ENCODE measurements at regions not wholly inside any gene's neighbourhood (a gene's known extent, or its start where the extent isn't known, plus 50 kb on each side); places are given as distances from the start of the nearest gene placed in this dataset.

DNA sequence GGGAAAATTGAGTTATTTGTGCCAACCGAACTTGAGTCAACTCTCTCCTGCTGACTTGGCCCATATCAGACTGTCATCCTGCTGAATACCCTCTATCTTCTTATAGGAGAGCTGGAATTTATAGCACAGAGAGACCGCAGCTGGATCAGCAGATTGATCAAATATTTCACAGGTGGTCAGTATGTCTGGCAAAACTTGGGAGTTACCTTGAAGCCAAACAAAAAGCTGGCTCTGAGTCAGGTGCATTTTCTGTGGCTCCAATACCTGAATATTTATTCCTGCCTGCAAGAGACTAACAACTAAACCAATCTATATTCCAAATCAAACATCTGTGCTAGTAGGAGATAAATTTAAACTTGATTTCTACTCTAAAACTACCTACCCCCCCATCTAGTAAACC, 752.1 kb upstream of the ALCAM start:
- TF ChIP-seq, protein P1, sequence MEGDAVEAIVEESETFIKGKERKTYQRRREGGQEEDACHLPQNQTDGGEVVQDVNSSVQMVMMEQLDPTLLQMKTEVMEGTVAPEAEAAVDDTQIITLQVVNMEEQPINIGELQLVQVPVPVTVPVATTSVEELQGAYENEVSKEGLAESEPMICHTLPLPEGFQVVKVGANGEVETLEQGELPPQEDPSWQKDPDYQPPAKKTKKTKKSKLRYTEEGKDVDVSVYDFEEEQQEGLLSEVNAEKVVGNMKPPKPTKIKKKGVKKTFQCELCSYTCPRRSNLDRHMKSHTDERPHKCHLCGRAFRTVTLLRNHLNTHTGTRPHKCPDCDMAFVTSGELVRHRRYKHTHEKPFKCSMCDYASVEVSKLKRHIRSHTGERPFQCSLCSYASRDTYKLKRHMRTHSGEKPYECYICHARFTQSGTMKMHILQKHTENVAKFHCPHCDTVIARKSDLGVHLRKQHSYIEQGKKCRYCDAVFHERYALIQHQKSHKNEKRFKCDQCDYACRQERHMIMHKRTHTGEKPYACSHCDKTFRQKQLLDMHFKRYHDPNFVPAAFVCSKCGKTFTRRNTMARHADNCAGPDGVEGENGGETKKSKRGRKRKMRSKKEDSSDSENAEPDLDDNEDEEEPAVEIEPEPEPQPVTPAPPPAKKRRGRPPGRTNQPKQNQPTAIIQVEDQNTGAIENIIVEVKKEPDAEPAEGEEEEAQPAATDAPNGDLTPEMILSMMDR (IDR thresholded peaks at IDR 0.05; ENCODE audit: insufficient read depth, low read length), result no peak
- no peak for TF ChIP-seq POLR2AphosphoS5 (IDR thresholded peaks at IDR 0.05; ENCODE audit: low read depth)
- TF ChIP-seq GABPA (IDR thresholded peaks at IDR 0.05; ENCODE audit: low read depth), result no peak
- no peak for TF ChIP-seq SPI1 (IDR thresholded peaks at IDR 0.05; ENCODE audit: borderline replicate concordance, low read depth)
- TF ChIP-seq, protein P2, sequence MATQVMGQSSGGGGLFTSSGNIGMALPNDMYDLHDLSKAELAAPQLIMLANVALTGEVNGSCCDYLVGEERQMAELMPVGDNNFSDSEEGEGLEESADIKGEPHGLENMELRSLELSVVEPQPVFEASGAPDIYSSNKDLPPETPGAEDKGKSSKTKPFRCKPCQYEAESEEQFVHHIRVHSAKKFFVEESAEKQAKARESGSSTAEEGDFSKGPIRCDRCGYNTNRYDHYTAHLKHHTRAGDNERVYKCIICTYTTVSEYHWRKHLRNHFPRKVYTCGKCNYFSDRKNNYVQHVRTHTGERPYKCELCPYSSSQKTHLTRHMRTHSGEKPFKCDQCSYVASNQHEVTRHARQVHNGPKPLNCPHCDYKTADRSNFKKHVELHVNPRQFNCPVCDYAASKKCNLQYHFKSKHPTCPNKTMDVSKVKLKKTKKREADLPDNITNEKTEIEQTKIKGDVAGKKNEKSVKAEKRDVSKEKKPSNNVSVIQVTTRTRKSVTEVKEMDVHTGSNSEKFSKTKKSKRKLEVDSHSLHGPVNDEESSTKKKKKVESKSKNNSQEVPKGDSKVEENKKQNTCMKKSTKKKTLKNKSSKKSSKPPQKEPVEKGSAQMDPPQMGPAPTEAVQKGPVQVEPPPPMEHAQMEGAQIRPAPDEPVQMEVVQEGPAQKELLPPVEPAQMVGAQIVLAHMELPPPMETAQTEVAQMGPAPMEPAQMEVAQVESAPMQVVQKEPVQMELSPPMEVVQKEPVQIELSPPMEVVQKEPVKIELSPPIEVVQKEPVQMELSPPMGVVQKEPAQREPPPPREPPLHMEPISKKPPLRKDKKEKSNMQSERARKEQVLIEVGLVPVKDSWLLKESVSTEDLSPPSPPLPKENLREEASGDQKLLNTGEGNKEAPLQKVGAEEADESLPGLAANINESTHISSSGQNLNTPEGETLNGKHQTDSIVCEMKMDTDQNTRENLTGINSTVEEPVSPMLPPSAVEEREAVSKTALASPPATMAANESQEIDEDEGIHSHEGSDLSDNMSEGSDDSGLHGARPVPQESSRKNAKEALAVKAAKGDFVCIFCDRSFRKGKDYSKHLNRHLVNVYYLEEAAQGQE (IDR thresholded peaks at IDR 0.05; ENCODE audit: insufficient replicate concordance, low read depth), result no peak

All from HL-60 (cell line).